ENCODE measurements at regions not wholly inside any gene's neighbourhood (a gene's known extent, or its start where the extent isn't known, plus 50 kb on each side); places are given as distances from the start of the nearest gene placed in this dataset.
"Not testable (repeated sequence)": the region's sequence is repeated elsewhere in the genome, so short reads cannot be mapped to it uniquely, and the experiment has no call there.

DNA sequence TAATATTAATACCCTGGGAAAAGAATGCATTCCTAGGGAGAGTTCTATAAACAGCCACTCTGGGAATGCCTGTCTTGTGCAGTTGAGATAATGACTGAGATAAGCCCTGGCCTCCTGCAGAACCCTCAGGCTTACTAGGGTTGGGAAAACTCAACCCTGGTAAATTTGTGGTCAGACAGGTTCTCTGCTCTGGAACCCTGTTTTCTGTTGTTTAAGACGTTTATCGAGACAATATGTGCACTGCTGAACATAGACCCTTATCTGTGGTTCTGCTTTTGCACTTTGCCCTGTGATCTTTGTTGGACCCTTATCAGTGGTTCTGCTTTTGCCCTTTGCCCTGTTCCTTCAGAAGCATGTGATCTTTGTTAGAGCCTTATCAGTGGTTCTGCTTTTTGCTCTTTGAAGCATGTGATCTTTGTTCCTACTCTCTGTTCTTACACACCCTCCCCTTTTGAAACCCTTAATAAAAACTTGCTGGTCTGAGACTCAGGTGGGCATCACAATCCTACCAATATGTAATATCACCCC, 2754.0 kb downstream of the PCDH9 start:
- H3K9me3 ChIP-seq (ENCODE audit: control insufficient read depth, low read length); H3K4me1 ChIP-seq (ENCODE audit: control insufficient read depth, insufficient read depth, low read length, poor library complexity, severe bottlenecking); H3K27me3 ChIP-seq (replicated peaks; ENCODE audit: control insufficient read depth, insufficient read depth, low read length, poor library complexity, severe bottlenecking); DNase-seq; H3K36me3 ChIP-seq (ENCODE audit: control insufficient read depth, insufficient read depth, low read length); H3K4me3 ChIP-seq (ENCODE audit: insufficient read depth, low read depth, low read length, poor library complexity, severe bottlenecking); H3K27ac ChIP-seq (ENCODE audit: insufficient read depth, low read length, poor library complexity, severe bottlenecking): not testable (repeated sequence)

GRCh38 chr13:64471916-64472315, 2758.2 kb downstream of the PCDH9 start:
- no peak overlapping the region for H3K4me3 ChIP-seq (ENCODE audit: insufficient read depth, low read depth, low read length, poor library complexity, severe bottlenecking)
- H3K4me1 ChIP-seq (ENCODE audit: control insufficient read depth, insufficient read depth, low read length, poor library complexity, severe bottlenecking): no peaks in the 10 kb centered on the region
- no peaks in the 10 kb centered on the region for H3K36me3 ChIP-seq (ENCODE audit: control insufficient read depth, insufficient read depth, low read length)
- H3K27ac ChIP-seq (ENCODE audit: insufficient read depth, low read length, poor library complexity, severe bottlenecking): no peak overlapping the region
- no peak for DNase-seq
- H3K9me3 ChIP-seq (ENCODE audit: control insufficient read depth, low read length): no peaks in the 10 kb centered on the region
- no peaks in the 10 kb centered on the region for H3K27me3 ChIP-seq (replicated peaks; ENCODE audit: control insufficient read depth, insufficient read depth, low read length, poor library complexity, severe bottlenecking)

DNA sequence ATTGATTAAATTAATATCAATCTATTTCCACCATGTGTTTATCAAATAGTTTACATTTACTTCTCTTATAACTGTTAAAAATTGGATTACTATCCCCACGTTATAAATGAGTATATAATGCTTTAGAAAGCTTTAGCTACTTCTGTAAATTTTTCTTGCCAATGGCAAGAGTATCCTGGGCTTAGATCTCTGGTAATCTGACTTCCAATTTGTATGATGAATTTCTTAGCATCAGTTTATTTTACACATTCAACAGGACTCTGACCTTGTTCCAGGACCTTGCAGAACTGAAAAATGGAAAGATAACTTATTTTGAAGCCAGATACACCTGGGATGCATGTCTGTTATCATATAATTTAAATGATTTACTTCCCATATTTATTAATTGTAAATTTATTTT, 2759.4 kb downstream of the PCDH9 start:
- Histone ChIP-seq H3K4me1 (ENCODE audit: control insufficient read depth, insufficient read depth, low read length, poor library complexity, severe bottlenecking) (no peaks in the 10 kb centered on the region), H3K36me3 (ENCODE audit: control insufficient read depth, insufficient read depth, low read length) (no peaks in the 10 kb centered on the region), H3K9me3 (ENCODE audit: control insufficient read depth, low read length) (no peaks in the 10 kb centered on the region), H3K27ac (ENCODE audit: insufficient read depth, low read length, poor library complexity, severe bottlenecking) (no peak overlapping the region), H3K4me3 (ENCODE audit: insufficient read depth, low read depth, low read length, poor library complexity, severe bottlenecking) (no peak overlapping the region), H3K27me3 (replicated peaks; ENCODE audit: control insufficient read depth, insufficient read depth, low read length, poor library complexity, severe bottlenecking) (no peaks in the 10 kb centered on the region)
- no peak for DNase-seq

DNA sequence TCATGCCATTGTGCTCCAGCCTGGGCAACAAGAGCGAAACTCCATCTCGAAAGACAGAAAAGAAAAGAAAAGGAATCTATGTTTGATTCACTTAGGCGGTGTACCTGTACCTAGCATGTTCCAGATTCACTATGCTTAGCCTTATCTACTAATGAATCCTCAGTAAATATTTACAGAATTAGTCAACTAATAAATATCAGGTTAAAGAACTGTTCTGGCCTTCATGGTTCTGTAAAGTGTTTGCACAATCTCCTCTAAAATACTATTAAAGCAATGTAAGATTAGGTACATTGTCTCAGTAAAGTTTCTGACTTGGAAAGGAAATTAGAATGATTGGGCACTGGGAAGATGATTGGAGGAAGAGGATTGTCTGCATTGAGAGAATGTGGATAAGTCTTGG, 2770.4 kb downstream of the PCDH9 start:
- no peaks in the 10 kb centered on the region for H3K4me1 ChIP-seq (ENCODE audit: control insufficient read depth, insufficient read depth, low read length, poor library complexity, severe bottlenecking)
- no peak overlapping the region for H3K4me3 ChIP-seq (ENCODE audit: insufficient read depth, low read depth, low read length, poor library complexity, severe bottlenecking)
- no peaks in the 10 kb centered on the region for H3K36me3 ChIP-seq (ENCODE audit: control insufficient read depth, insufficient read depth, low read length)
- H3K27me3 ChIP-seq (replicated peaks; ENCODE audit: control insufficient read depth, insufficient read depth, low read length, poor library complexity, severe bottlenecking): no peaks in the 10 kb centered on the region
- no peak for DNase-seq
- H3K27ac ChIP-seq (ENCODE audit: insufficient read depth, low read length, poor library complexity, severe bottlenecking): no peak overlapping the region
- H3K9me3 ChIP-seq (ENCODE audit: control insufficient read depth, low read length): no peaks in the 10 kb centered on the region

GRCh38 chr13:64457976-64458375, 2772.2 kb downstream of the PCDH9 start:
- no peaks in the 10 kb centered on the region for H3K9me3 ChIP-seq (ENCODE audit: control insufficient read depth, low read length)
- no peak overlapping the region for H3K27ac ChIP-seq (ENCODE audit: insufficient read depth, low read length, poor library complexity, severe bottlenecking)
- H3K4me1 ChIP-seq (ENCODE audit: control insufficient read depth, insufficient read depth, low read length, poor library complexity, severe bottlenecking): no peaks in the 10 kb centered on the region
- DNase-seq: no peak
- H3K4me3 ChIP-seq (ENCODE audit: insufficient read depth, low read depth, low read length, poor library complexity, severe bottlenecking): no peak overlapping the region
- H3K27me3 ChIP-seq (replicated peaks; ENCODE audit: control insufficient read depth, insufficient read depth, low read length, poor library complexity, severe bottlenecking): no peaks in the 10 kb centered on the region
- no peaks in the 10 kb centered on the region for H3K36me3 ChIP-seq (ENCODE audit: control insufficient read depth, insufficient read depth, low read length)

DNA sequence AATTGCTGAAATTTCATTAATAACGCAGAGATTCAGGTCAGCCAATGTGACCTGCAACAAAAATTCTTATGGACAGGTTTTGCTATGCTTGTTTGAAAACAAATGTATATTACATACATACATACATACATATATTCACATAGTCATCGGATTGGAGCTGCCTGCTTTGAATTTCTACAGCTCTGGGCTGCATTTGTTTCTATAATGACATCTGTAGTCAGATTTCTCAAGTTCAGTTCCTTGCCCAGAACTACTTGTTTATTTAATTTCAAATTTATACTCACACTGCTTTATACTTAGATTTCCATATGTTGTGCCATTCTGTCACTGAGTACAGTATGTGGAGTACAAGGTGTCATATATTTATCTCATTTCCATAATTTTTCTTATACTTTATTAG, 2775.0 kb downstream of the PCDH9 start:
- Histone ChIP-seq H3K36me3 (ENCODE audit: control insufficient read depth, insufficient read depth, low read length) (no peaks in the 10 kb centered on the region), H3K27ac (ENCODE audit: insufficient read depth, low read length, poor library complexity, severe bottlenecking) (no peak overlapping the region), H3K4me1 (ENCODE audit: control insufficient read depth, insufficient read depth, low read length, poor library complexity, severe bottlenecking) (no peaks in the 10 kb centered on the region), H3K9me3 (ENCODE audit: control insufficient read depth, low read length) (no peaks in the 10 kb centered on the region), H3K27me3 (replicated peaks; ENCODE audit: control insufficient read depth, insufficient read depth, low read length, poor library complexity, severe bottlenecking) (no peaks in the 10 kb centered on the region), H3K4me3 (ENCODE audit: insufficient read depth, low read depth, low read length, poor library complexity, severe bottlenecking) (no peak overlapping the region)
- DNase-seq: no peak

GRCh38 chr13:64453831-64454230, 2776.3 kb downstream of the PCDH9 start:
- Histone ChIP-seq H3K27me3 (replicated peaks; ENCODE audit: control insufficient read depth, insufficient read depth, low read length, poor library complexity, severe bottlenecking) (no peaks in the 10 kb centered on the region), H3K4me1 (ENCODE audit: control insufficient read depth, insufficient read depth, low read length, poor library complexity, severe bottlenecking) (no peaks in the 10 kb centered on the region), H3K36me3 (ENCODE audit: control insufficient read depth, insufficient read depth, low read length) (no peaks in the 10 kb centered on the region), H3K27ac (ENCODE audit: insufficient read depth, low read length, poor library complexity, severe bottlenecking) (no peak overlapping the region), H3K4me3 (ENCODE audit: insufficient read depth, low read depth, low read length, poor library complexity, severe bottlenecking) (no peak overlapping the region), H3K9me3 (ENCODE audit: control insufficient read depth, low read length) (no peaks in the 10 kb centered on the region)
- no peak for DNase-seq

GRCh38 chr13:64446372-64446771, 2783.8 kb downstream of the PCDH9 start:
- DNase-seq: no peak
- Histone ChIP-seq H3K27ac (ENCODE audit: insufficient read depth, low read length, poor library complexity, severe bottlenecking) (no peak overlapping the region), H3K4me1 (ENCODE audit: control insufficient read depth, insufficient read depth, low read length, poor library complexity, severe bottlenecking) (no peaks in the 10 kb centered on the region), H3K27me3 (replicated peaks; ENCODE audit: control insufficient read depth, insufficient read depth, low read length, poor library complexity, severe bottlenecking) (no peaks in the 10 kb centered on the region), H3K4me3 (ENCODE audit: insufficient read depth, low read depth, low read length, poor library complexity, severe bottlenecking) (no peak overlapping the region), H3K36me3 (ENCODE audit: control insufficient read depth, insufficient read depth, low read length) (no peaks in the 10 kb centered on the region), H3K9me3 (ENCODE audit: control insufficient read depth, low read length) (no peaks in the 10 kb centered on the region)

DNA sequence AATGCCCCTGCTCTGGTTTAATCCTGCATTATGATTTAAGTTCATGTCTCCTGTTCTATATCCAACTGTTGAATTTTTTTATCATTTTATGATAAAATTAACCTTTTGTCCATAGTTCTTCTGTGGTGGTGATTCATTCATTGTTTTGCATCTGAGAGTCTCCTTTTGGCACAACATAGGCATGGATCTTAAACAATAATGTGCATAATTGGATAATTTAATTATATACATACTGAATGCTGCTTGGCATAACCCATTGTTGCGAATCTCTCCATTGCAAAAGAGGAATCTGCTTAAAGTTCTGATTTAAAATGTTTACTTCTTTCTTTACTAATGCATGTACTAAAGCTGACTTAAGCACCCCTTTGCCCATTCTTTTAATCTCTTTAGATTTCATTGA, 2788.4 kb downstream of the PCDH9 start:
- no peaks in the 10 kb centered on the region for H3K9me3 ChIP-seq (ENCODE audit: control insufficient read depth, low read length)
- DNase-seq: no peak
- H3K4me3 ChIP-seq (ENCODE audit: insufficient read depth, low read depth, low read length, poor library complexity, severe bottlenecking): no peak overlapping the region
- H3K27ac ChIP-seq (ENCODE audit: insufficient read depth, low read length, poor library complexity, severe bottlenecking): no peak overlapping the region
- H3K4me1 ChIP-seq (ENCODE audit: control insufficient read depth, insufficient read depth, low read length, poor library complexity, severe bottlenecking): no peaks in the 10 kb centered on the region
- no peaks in the 10 kb centered on the region for H3K27me3 ChIP-seq (replicated peaks; ENCODE audit: control insufficient read depth, insufficient read depth, low read length, poor library complexity, severe bottlenecking)
- H3K36me3 ChIP-seq (ENCODE audit: control insufficient read depth, insufficient read depth, low read length): no peaks in the 10 kb centered on the region

DNA sequence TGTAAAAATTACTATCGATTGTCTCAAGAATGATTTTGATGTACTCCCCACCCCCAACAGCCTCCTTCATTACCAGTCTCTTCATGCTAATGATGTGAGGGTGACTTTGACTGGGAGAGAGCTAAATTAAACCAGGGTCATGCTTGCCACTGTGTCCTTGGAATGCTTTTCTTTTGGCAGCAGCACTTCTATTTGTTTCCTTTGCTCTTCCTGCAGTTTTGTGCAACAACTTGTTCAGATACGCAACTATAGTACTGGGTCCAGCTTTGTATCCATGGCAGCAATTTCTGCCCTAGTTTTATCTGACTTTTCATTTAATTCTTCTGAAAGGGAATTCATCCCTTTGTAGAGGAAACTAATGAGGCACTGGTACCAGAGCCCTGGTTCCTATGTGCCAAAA, 2792.1 kb downstream of the PCDH9 start:
- Histone ChIP-seq H3K9me3 (ENCODE audit: control insufficient read depth, low read length) (no peaks in the 10 kb centered on the region), H3K4me1 (ENCODE audit: control insufficient read depth, insufficient read depth, low read length, poor library complexity, severe bottlenecking) (no peaks in the 10 kb centered on the region), H3K27me3 (replicated peaks; ENCODE audit: control insufficient read depth, insufficient read depth, low read length, poor library complexity, severe bottlenecking) (no peaks in the 10 kb centered on the region)

GRCh38 chr13:64429691-64430090, 2800.4 kb downstream of the PCDH9 start:
- Histone ChIP-seq H3K4me1 (ENCODE audit: control insufficient read depth, insufficient read depth, low read length, poor library complexity, severe bottlenecking) (no peaks in the 10 kb centered on the region), H3K9me3 (ENCODE audit: control insufficient read depth, low read length) (no peaks in the 10 kb centered on the region), H3K4me3 (ENCODE audit: insufficient read depth, low read depth, low read length, poor library complexity, severe bottlenecking) (no peak overlapping the region), H3K27me3 (replicated peaks; ENCODE audit: control insufficient read depth, insufficient read depth, low read length, poor library complexity, severe bottlenecking) (no peaks in the 10 kb centered on the region), H3K27ac (ENCODE audit: insufficient read depth, low read length, poor library complexity, severe bottlenecking) (no peak overlapping the region), H3K36me3 (ENCODE audit: control insufficient read depth, insufficient read depth, low read length) (no peaks in the 10 kb centered on the region)
- no peak for DNase-seq

More for the DNA sequence above, 2792.1 kb downstream of the PCDH9 start:
- no peak for DNase-seq
- Histone ChIP-seq H3K4me3 (ENCODE audit: insufficient read depth, low read depth, low read length, poor library complexity, severe bottlenecking) (no peak overlapping the region), H3K27ac (ENCODE audit: insufficient read depth, low read length, poor library complexity, severe bottlenecking) (no peak overlapping the region), H3K36me3 (ENCODE audit: control insufficient read depth, insufficient read depth, low read length) (no peaks in the 10 kb centered on the region)

Data from effector memory CD4-positive, alpha-beta T cell (primary cell).